Smooth muscle cell (in vitro differentiated cells): ENCODE measurements at regions not wholly inside any gene's neighbourhood (a gene's known extent, or its start where the extent isn't known, plus 50 kb on each side); places are given as distances from the start of the nearest gene placed in this dataset.

Experiments used
- DNase-seq: peaks from one replicate; lab custom pipeline; 2025; ENCODE audit not compliant: unreplicated experiment; lab: John Stamatoyannopoulos, UW
- H2AFZ ChIP-seq: fragments of 200-600 bp; sonication (generic); 2 replicates; pipeline ENCODE4 v1.6.0; 2016; ENCODE audit warnings: antibody characterized with exemption, low read depth, mild to moderate bottlenecking
- H3F3A ChIP-seq: fragments of 200-600 bp; sonication (generic); 2 replicates; pipeline ENCODE4 v1.6.0; 2017; ENCODE audit warnings: antibody characterized with exemption, low read depth
- H3K27ac ChIP-seq: fragments of 200-600 bp; sonication (generic); 2 replicates; pipeline ENCODE4 v1.5.1; 2016; ENCODE audit warnings: low read depth, mild to moderate bottlenecking
- H3K27me3 ChIP-seq: fragments of 200-600 bp; sonication (generic); 2 replicates; pipeline ENCODE4 v1.6.1; 2016; ENCODE audit warnings: low read depth, mild to moderate bottlenecking
- H3K36me3 ChIP-seq: fragments of 200-600 bp; sonication (generic); 2 replicates; pipeline ENCODE4 v1.5.1; 2016; ENCODE audit warnings: low read depth
- H3K4me1 ChIP-seq: fragments of 200-600 bp; sonication (generic); 2 replicates; pipeline ENCODE4 v1.5.1; 2016; ENCODE audit warnings: low read depth
- H3K4me2 ChIP-seq: fragments of 200-600 bp; sonication (generic); 2 replicates; pipeline ENCODE4 v1.6.0; 2016; ENCODE audit warnings: mild to moderate bottlenecking
- H3K4me3 ChIP-seq: fragments of 200-600 bp; sonication (generic); 2 replicates; pipeline ENCODE4 v1.5.1; 2016; ENCODE audit warnings: mild to moderate bottlenecking
- H3K79me2 ChIP-seq: fragments of 200-600 bp; sonication (generic); 2 replicates; pipeline ENCODE4 v1.6.0; 2016; ENCODE audit warnings: low read depth, mild to moderate bottlenecking
- H3K9ac ChIP-seq: fragments of 200-600 bp; sonication (generic); 2 replicates; pipeline ENCODE4 v1.6.0; 2016; ENCODE audit warnings: low read depth
- H3K9me3 ChIP-seq: fragments of 200-600 bp; sonication (generic); replicated peaks from 2 replicates; pipeline ENCODE4 v1.5.1; 2016; ENCODE audit warnings: low read depth
- H4K20me1 ChIP-seq: fragments of 200-600 bp; sonication (generic); 2 replicates; pipeline ENCODE4 v1.6.0; 2016; ENCODE audit warnings: low read depth
- CTCF ChIP-seq: fragments of 200-600 bp; sonication (generic); IDR thresholded peaks from 2 replicates; pipeline ENCODE4 v1.5.1; 2017; ENCODE audit warnings: borderline replicate concordance, mild to moderate bottlenecking, antibody characterized with exemption; ENCODE audit not compliant: insufficient read depth, poor library complexity, severe bottlenecking
- WGBS: methylation state at CpG from one replicate; pipeline ENCODE4 v1.1.7; 2016; ENCODE audit warnings: low lambda C conversion rate; 5-methylcytosine and 5-hydroxymethylcytosine counted together

GRCh38 chr5:162456086-162456485, 388.5 kb downstream of the GABRG2 start:
- Histone ChIP-seq H3F3A (no peaks in the 10 kb centered on the region), H3K9me3 (peaks cover 4% of the 10 kb centered on the region), H3K4me3 (no peak overlapping the region), H2AFZ (no peak overlapping the region), H3K9ac (no peak overlapping the region), H3K79me2 (no peaks in the 10 kb centered on the region), H3K4me1 (no peaks in the 10 kb centered on the region), H3K27me3 (no peaks in the 10 kb centered on the region), H3K4me2 (no peak overlapping the region), H4K20me1 (no peaks in the 10 kb centered on the region), H3K27ac (no peak overlapping the region), H3K36me3 (no peaks in the 10 kb centered on the region)
- no peak for DNase-seq
- 97% methylated on average over 4 of the region's 4 CpGs for WGBS
- TF ChIP-seq CTCF: no peak

GRCh38 chr5:162466011-162466410, 398.4 kb downstream of the GABRG2 start:
- no peak overlapping the region for H3K27ac ChIP-seq
- no peaks in the 10 kb centered on the region for H4K20me1 ChIP-seq
- no peak for DNase-seq
- no peak overlapping the region for H2AFZ ChIP-seq
- no peak overlapping the region for H3K4me2 ChIP-seq
- WGBS: 97% methylated on average over 1 of the region's 1 CpG
- no peaks in the 10 kb centered on the region for H3F3A ChIP-seq
- H3K36me3 ChIP-seq: no peaks in the 10 kb centered on the region
- H3K9ac ChIP-seq: no peak overlapping the region
- no peak overlapping the region for H3K4me3 ChIP-seq
- H3K4me1 ChIP-seq: no peaks in the 10 kb centered on the region
- no peaks in the 10 kb centered on the region for H3K79me2 ChIP-seq
- H3K27me3 ChIP-seq: no peaks in the 10 kb centered on the region
- no peaks in the 10 kb centered on the region for H3K9me3 ChIP-seq
- TF ChIP-seq CTCF: no peak

GRCh38 chr5:162473041-162473714, 405.6 kb downstream of the GABRG2 start:
- Histone ChIP-seq H3K27me3 (no peaks in the 10 kb centered on the region), H3K4me2 (no peak overlapping the region), H3F3A (no peaks in the 10 kb centered on the region), H2AFZ (no peak overlapping the region), H3K36me3 (no peaks in the 10 kb centered on the region), H3K9ac (no peak overlapping the region), H3K4me3 (no peak overlapping the region), H3K9me3 (no peaks in the 10 kb centered on the region), H4K20me1 (no peaks in the 10 kb centered on the region), H3K27ac (no peak overlapping the region), H3K79me2 (no peaks in the 10 kb centered on the region), H3K4me1 (no peaks in the 10 kb centered on the region)
- no peak for TF ChIP-seq CTCF
- WGBS: 84% methylated on average over 2 of the region's 2 CpGs
- DNase-seq: no peak

- H3K9me3 ChIP-seq: no peaks in the 10 kb centered on the region
These were observed 406.7 kb downstream of the GABRG2 start for GRCh38 chr5:162474239-162474638.

More at GRCh38 chr5:162474239-162474638, 406.7 kb downstream of the GABRG2 start:
- no peak overlapping the region for H2AFZ ChIP-seq
- no peak overlapping the region for H3K4me3 ChIP-seq
- H3K4me1 ChIP-seq: no peaks in the 10 kb centered on the region
- H3K36me3 ChIP-seq: no peaks in the 10 kb centered on the region
- no peaks in the 10 kb centered on the region for H3K79me2 ChIP-seq
- H3K27me3 ChIP-seq: no peaks in the 10 kb centered on the region
- no peak overlapping the region for H3K9ac ChIP-seq
- H3K27ac ChIP-seq: no peak overlapping the region
- no peak overlapping the region for H3K4me2 ChIP-seq
- no peaks in the 10 kb centered on the region for H3F3A ChIP-seq
- TF ChIP-seq CTCF: no peak
- no peaks in the 10 kb centered on the region for H4K20me1 ChIP-seq
- no peak for DNase-seq
